OCI-LY1 (cell line): ENCODE measurements at regions not wholly inside any gene's neighbourhood (a gene's known extent, or its start where the extent isn't known, plus 50 kb on each side); places are given as distances from the start of the nearest gene placed in this dataset.

Experiments used
- CTCF ChIP-seq: fragments of 200-600 bp; sonication (generic), shearing (Covaris generic); IDR thresholded peaks from 2 replicates; pipeline ENCODE4 v1.5.1; 2017; ENCODE audit warnings: mild to moderate bottlenecking, antibody characterized with exemption, low read length, moderate library complexity, mixed read lengths
- EZH2 ChIP-seq: fragments of 200-600 bp; sonication (generic), shearing (Covaris generic); IDR thresholded peaks from 2 replicates; pipeline ENCODE4 v1.8.0; 2017; ENCODE audit warnings: borderline replicate concordance, mixed run types, mild to moderate bottlenecking, antibody characterized with exemption, low read length, moderate library complexity, mixed read lengths

- TF ChIP-seq CTCF (no peak), EZH2 (no peak)
These were observed 59.5 kb upstream of the SLC7A1 start for GRCh38 chr13:29654843-29655547.
